Cardiac fibroblast (primary cell): ENCODE measurements at regions not wholly inside any gene's neighbourhood (a gene's known extent, or its start where the extent isn't known, plus 50 kb on each side); places are given as distances from the start of the nearest gene placed in this dataset.
A peak's percentile ranks its signal among the peaks of the same experiment; 100 is the strongest.

Experiments
- DNase-seq, 2 donors: peaks; one replicate each; pipeline versions ENCODE4 v3.0.0 to v3.0.0-alpha.2; 2010; ENCODE audit warnings: low read depth in 2 of 2
- H3K4me3 ChIP-seq, 2 donors: replicated peaks in 1 of 2; 1 replicate in 1 of 2; 2 replicates in 1 of 2; pipeline ENCODE4 v1.5.1; 2011; ENCODE audit warnings: low read depth in 2 of 2, low read length in 2 of 2, mild to moderate bottlenecking in 2 of 2, moderate library complexity in 1 of 2
- CTCF ChIP-seq: IDR thresholded peaks from one replicate; pipeline ENCODE4 v1.5.1; 2011; ENCODE audit warnings: low read depth, mild to moderate bottlenecking, low read length, inconsistent platforms

GRCh38 chr6:137724495-137725211 lies 142.4 kb upstream of the TNFAIP3 start:
- TF ChIP-seq CTCF, result no peak

GRCh38 chr6:137725949-137726348 lies 141.1 kb upstream of the TNFAIP3 start:
- TF ChIP-seq CTCF, result no peak

More at GRCh38 chr6:137724495-137725211, 142.4 kb upstream of the TNFAIP3 start:
- H3K4me3 ChIP-seq, result no peak overlapping the region
- DNase-seq, result no peak

GRCh38 chr6:137726582-137726981 lies 140.5 kb upstream of the TNFAIP3 start:
- no peak overlapping the region for H3K4me3 ChIP-seq
- DNase-seq, result no peak
- TF ChIP-seq CTCF, result no peak

More at GRCh38 chr6:137725949-137726348, 141.1 kb upstream of the TNFAIP3 start:
- no peak overlapping the region for H3K4me3 ChIP-seq
- no peak for DNase-seq

- DNase-seq, result no peak
- H3K4me3 ChIP-seq, result no peak overlapping the region
- no peak for TF ChIP-seq CTCF
Observed at GRCh38 chr6:137727216-137727765, 139.8 kb upstream of the TNFAIP3 start.

- no peak overlapping the region for H3K4me3 ChIP-seq
Observed at GRCh38 chr6:137728386-137729349, 138.4 kb upstream of the TNFAIP3 start.

More at GRCh38 chr6:137728386-137729349, 138.4 kb upstream of the TNFAIP3 start:
- peak; percentile 97 to 98 for DNase-seq
- TF ChIP-seq CTCF, result no peak
